Choroid plexus epithelial cell (primary cell): ENCODE measurements at regions not wholly inside any gene's neighbourhood (a gene's known extent, or its start where the extent isn't known, plus 50 kb on each side); places are given as distances from the start of the nearest gene placed in this dataset.

ENCODE experiments used
- DNase-seq: peaks from one replicate; pipeline ENCODE4 v3.0.0-alpha.2; 2010; ENCODE audit warnings: low read depth
- H3K4me3 ChIP-seq: 2 replicates; pipeline ENCODE4 v1.5.1; 2011; ENCODE audit warnings: low read depth, mild to moderate bottlenecking, control low read depth, low read length, moderate library complexity
- TF ChIP-seq, protein P1 (sequence below): conservative IDR thresholded peaks from 2 replicates; pipeline ENCODE4 v1.5.1; 2011; ENCODE audit warnings: low read depth, mild to moderate bottlenecking, control low read depth, inconsistent platforms, low read length, moderate library complexity

GRCh38 chr6:50123688-50124087, 74.0 kb upstream of the DEFB112 start:
- TF ChIP-seq, protein P1, sequence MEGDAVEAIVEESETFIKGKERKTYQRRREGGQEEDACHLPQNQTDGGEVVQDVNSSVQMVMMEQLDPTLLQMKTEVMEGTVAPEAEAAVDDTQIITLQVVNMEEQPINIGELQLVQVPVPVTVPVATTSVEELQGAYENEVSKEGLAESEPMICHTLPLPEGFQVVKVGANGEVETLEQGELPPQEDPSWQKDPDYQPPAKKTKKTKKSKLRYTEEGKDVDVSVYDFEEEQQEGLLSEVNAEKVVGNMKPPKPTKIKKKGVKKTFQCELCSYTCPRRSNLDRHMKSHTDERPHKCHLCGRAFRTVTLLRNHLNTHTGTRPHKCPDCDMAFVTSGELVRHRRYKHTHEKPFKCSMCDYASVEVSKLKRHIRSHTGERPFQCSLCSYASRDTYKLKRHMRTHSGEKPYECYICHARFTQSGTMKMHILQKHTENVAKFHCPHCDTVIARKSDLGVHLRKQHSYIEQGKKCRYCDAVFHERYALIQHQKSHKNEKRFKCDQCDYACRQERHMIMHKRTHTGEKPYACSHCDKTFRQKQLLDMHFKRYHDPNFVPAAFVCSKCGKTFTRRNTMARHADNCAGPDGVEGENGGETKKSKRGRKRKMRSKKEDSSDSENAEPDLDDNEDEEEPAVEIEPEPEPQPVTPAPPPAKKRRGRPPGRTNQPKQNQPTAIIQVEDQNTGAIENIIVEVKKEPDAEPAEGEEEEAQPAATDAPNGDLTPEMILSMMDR = no peak
- no peak for DNase-seq
- no peak overlapping the region for H3K4me3 ChIP-seq

DNA sequence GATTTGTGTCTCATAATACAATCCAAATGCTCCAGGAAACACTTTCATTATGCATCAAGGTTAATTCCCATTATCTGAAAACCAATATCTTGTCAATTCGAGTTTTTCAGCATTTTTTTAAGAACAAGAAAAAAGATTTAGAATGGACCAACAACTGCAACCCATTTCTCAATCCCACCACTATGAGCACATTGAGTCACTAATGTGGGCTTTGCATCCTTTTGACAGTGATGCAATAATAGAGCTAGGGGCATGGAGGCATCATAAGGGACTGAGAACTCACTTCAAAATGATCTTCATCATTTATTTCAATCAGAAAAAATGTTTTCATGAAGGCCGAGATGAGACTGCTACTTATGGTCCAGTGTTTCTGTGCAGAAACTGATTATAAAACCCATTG, 74.8 kb upstream of the DEFB112 start:
- no peak for DNase-seq
- TF ChIP-seq, protein P1 = no peak
- H3K4me3 ChIP-seq = no peak overlapping the region

DNA sequence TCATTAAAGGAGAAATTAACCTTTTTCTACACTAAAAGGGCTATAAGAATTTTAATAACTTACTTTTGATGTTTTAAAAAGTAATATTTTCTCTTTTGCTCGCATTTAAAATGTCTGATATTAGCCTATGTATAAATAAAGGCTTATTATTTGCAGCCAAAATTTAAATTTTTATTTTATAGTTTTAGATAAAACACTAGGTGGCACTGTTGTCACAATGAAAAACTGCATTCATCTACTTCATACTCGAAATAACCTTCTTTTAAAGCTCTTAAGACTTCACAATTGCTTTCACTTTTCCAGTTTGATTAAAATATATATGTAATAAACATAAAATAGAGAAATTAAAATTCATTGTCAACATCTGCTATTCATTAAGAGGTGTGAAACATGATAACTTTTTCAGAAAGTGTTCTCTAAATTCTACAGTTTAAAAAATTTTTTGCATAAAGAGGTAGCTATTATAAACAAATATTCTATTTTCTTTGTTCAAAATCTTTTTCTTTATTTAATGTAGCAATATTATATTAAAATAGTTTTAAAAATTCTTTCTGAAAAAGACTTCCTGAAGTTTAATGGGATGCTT, 78.8 kb upstream of the DEFB112 start:
- H3K4me3 ChIP-seq = no peak overlapping the region
- TF ChIP-seq, protein P1 = peak; percentile 45
- peak; percentile 46 for DNase-seq

GRCh38 chr6:50135968-50136367, 86.2 kb upstream of the DEFB112 start:
- DNase-seq = no peak
- H3K4me3 ChIP-seq = no peak overlapping the region
- TF ChIP-seq, protein P1 = no peak

DNA sequence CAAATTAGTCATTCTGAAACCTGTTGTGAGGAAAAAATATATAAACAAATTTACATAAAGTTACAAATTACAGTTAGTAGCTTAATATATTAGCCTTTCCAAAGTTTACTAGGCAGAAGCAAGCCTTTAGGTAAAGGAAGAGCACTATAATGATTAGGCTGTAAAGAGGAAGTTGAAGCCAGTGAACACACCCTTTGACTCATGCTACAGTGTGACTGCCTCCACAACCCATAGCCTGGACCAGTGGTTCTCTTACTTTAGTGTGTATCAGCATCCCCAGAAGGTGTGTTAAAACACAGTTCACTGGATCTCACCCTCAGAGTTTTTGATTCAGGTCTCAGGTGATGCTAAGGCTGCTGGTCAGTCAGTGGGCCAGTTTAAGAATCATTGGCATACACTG, 91.4 kb upstream of the DEFB112 start:
- no peak for DNase-seq
- TF ChIP-seq, protein P1 = no peak

DNA sequence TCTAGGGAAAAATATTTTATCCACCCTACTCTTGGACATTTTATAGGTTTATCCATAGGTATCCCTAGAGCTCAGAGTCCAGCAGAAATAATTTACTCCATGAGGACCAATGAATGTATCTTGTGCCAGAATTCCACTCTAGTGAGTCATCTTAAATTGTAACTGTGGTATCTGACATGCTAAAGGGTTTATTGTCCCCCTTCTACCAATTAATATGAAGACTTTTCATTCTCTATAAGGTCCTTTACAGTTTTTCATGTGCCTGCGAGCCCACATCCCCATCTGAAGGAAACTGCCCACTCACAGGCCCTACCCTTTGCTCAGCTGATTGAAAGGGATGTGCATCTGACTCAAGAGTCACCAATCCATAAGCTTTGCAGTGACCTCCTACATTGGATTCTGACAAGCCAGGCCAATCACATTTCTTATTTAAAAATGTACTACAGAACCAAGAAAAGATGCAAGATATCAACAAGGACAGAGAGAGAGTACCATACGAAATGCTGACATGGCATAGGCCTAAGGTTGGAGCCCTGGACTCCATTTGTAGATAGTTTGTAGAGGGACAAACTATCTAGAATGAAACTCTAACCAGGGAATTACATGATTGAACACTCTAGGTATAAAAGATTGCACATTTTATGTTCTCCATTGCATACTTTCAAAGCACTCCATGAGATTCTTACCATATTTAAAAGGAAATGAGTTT, 93.4 kb upstream of the DEFB112 start:
- DNase-seq = no peak
- TF ChIP-seq, protein P1 = no peak
- H3K4me3 ChIP-seq = no peak overlapping the region

More for the DNA sequence above, 91.4 kb upstream of the DEFB112 start:
- H3K4me3 ChIP-seq = no peak overlapping the region

GRCh38 chr6:50145125-50145524, 95.4 kb upstream of the DEFB112 start:
- DNase-seq = peak; percentile 17
- TF ChIP-seq, protein P1 = peak; percentile 36
- H3K4me3 ChIP-seq = no peak overlapping the region
